A673 (cell line): ENCODE measurements at regions not wholly inside any gene's neighbourhood (a gene's known extent, or its start where the extent isn't known, plus 50 kb on each side); places are given as distances from the start of the nearest gene placed in this dataset.

Source experiments
- BruUV-seq: library from RNA; stranded (reverse); fragments of 400-500 nt; replicated peaks from 2 replicates; lab custom pipeline; 2021; lab: Mats Ljungman, UMichigan
- CTCF ChIA-PET: fragments of 300-600 bp; sonication (Branson Sonifier 250); formaldehyde crosslinking; loops from one replicate; lab custom pipeline; 2022; ENCODE audit warnings: antibody characterized with exemption; lab: Charles Lee
- POLR2A ChIA-PET: fragments of 300-600 bp; sonication (Branson Sonifier 250); formaldehyde crosslinking; loops from one replicate; lab custom pipeline; 2022; ENCODE audit warnings: antibody characterized with exemption; ENCODE audit not compliant: low non-redundant PET; lab: Charles Lee
- DNase-seq: peaks from one replicate; pipeline ENCODE4 v3.0.0-alpha.2; 2015; ENCODE audit warnings: low spot score
- H3K27ac ChIP-seq: fragments of 200-600 bp; sonication (generic); 2 replicates; pipeline ENCODE4 v1.5.1; 2016; ENCODE audit warnings: mixed run types, low read depth, mild to moderate bottlenecking, mixed read lengths, antibody characterized with exemption, low read length; ENCODE audit not compliant: poor library complexity, severe bottlenecking
- H3K27me3 ChIP-seq: fragments of 200-600 bp; sonication (generic); replicated peaks from 2 replicates; pipeline ENCODE4 v1.6.1; 2017; ENCODE audit warnings: mixed run types, low read depth, mild to moderate bottlenecking, mixed read lengths, antibody characterized with exemption, low read length; ENCODE audit not compliant: insufficient read depth, poor library complexity
- H3K36me3 ChIP-seq: fragments of 200-600 bp; sonication (generic); 2 replicates; pipeline ENCODE4 v1.6.1; 2016; ENCODE audit warnings: mixed run types, mild to moderate bottlenecking, mixed read lengths, antibody characterized with exemption, low read length; ENCODE audit not compliant: insufficient read depth, poor library complexity, severe bottlenecking
- H3K4me1 ChIP-seq: fragments of 200-600 bp; sonication (generic); 2 replicates; pipeline ENCODE4 v1.6.1; 2017; ENCODE audit warnings: mixed run types, mild to moderate bottlenecking, mixed read lengths, antibody characterized with exemption, low read length; ENCODE audit not compliant: insufficient read depth, poor library complexity, severe bottlenecking
- H3K4me3 ChIP-seq: fragments of 200-600 bp; sonication (generic); 2 replicates; pipeline ENCODE4 v1.5.1; 2016; ENCODE audit warnings: low read depth, mixed run types, mild to moderate bottlenecking, mixed read lengths, low read length; ENCODE audit not compliant: poor library complexity, severe bottlenecking
- H3K9me3 ChIP-seq: fragments of 200-600 bp; sonication (generic); 2 replicates; pipeline ENCODE4 v1.6.1; 2016; ENCODE audit warnings: mixed run types, low read depth, mild to moderate bottlenecking, mixed read lengths, antibody characterized with exemption, low read length; ENCODE audit not compliant: poor library complexity, severe bottlenecking
- EZH2 ChIP-seq: fragments of 200-600 bp; sonication (generic); IDR thresholded peaks from 2 replicates; pipeline ENCODE4 v1.6.1; 2017; ENCODE audit warnings: borderline replicate concordance, low read depth, mild to moderate bottlenecking, mixed read lengths, antibody characterized with exemption, low read length; ENCODE audit not compliant: poor library complexity, severe bottlenecking
- intact Hi-C: fragments of 100-400 bp; cut with micrococcal nuclease; formaldehyde crosslinking; loops from one replicate; pipeline ENCODE4 v1.10.0; 2022; ENCODE audit not compliant: unreplicated experiment
- TF ChIP-seq, protein P1 (sequence below): fragments of 300-800, 200-600 bp; sonication (generic); conservative IDR thresholded peaks from 2 replicates; pipeline ENCODE4 v1.5.1; 2017; ENCODE audit warnings: low read depth, mild to moderate bottlenecking, antibody characterized with exemption, low read length, moderate library complexity, mixed read lengths

DNA sequence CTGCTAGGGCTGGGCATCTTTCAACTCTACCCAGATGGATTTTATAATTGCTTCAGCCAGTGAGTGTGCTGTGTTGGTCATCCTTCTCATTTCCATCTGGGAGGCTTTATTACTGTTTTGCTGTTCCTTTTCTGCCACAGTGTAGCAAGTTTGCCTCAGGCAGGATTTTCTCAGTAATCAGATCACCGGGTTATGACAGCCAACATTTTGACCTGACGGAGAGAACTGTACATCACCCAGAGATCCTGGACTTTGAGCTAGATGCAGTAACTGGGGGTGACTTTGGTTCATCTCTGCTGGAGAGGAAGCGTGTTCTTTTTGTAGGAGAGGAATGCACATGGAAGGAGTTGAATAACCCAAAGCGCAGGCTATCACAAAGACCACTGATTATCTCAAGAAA is 111.8 kb upstream of the AGR3 start:
- Histone ChIP-seq H3K4me3 (no peak overlapping the region), H3K4me1 (peaks cover 14% of the 10 kb centered on the region), H3K27me3 (no peaks in the 10 kb centered on the region), H3K9me3 (peaks cover 10% of the 10 kb centered on the region), H3K36me3 (no peaks in the 10 kb centered on the region), H3K27ac (no peak overlapping the region)
- POLR2A ChIA-PET = no interaction called here
- no peak for DNase-seq
- intact Hi-C loops = no loop called here
- TF ChIP-seq EZH2 = no peak
- TF ChIP-seq, protein P1, sequence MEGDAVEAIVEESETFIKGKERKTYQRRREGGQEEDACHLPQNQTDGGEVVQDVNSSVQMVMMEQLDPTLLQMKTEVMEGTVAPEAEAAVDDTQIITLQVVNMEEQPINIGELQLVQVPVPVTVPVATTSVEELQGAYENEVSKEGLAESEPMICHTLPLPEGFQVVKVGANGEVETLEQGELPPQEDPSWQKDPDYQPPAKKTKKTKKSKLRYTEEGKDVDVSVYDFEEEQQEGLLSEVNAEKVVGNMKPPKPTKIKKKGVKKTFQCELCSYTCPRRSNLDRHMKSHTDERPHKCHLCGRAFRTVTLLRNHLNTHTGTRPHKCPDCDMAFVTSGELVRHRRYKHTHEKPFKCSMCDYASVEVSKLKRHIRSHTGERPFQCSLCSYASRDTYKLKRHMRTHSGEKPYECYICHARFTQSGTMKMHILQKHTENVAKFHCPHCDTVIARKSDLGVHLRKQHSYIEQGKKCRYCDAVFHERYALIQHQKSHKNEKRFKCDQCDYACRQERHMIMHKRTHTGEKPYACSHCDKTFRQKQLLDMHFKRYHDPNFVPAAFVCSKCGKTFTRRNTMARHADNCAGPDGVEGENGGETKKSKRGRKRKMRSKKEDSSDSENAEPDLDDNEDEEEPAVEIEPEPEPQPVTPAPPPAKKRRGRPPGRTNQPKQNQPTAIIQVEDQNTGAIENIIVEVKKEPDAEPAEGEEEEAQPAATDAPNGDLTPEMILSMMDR = no peak
- CTCF ChIA-PET = no interaction called here
- BruUV-seq = no TSS peak

DNA sequence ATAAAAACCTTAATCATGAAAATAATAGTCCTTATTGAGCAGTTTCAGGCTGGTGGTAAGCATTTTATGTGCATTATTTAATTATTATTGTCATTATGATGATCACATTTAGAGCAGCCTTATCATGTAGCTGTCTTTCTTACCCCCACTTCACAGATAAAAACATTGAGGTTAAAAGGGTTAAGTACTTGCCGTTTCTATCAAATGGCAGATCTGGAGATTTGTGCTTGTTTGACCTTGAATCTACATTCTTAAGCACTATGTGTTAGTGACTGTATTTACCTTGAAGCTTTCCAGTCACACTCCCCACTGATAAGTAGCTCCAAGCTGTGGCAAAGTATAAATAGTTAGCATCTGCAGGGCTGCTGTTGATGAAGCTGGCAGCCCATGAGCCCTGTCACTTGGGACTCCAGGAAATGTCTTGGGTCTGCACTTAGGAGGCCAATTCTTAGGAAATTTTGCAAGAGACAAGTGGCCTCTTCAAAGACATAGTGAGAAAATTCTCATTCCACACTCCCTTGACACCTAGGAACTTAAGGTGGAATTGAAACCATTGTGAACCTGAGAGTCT is 116.8 kb upstream of the AGR3 start:
- no peak overlapping the region for H3K27ac ChIP-seq
- no peaks in the 10 kb centered on the region for H3K4me1 ChIP-seq
- no peak overlapping the region for H3K4me3 ChIP-seq
- H3K27me3 ChIP-seq = no peaks in the 10 kb centered on the region
- H3K36me3 ChIP-seq = no peaks in the 10 kb centered on the region
- CTCF ChIA-PET = no interaction called here
- BruUV-seq = no TSS peak
- POLR2A ChIA-PET = no interaction called here
- no peak for TF ChIP-seq EZH2
- TF ChIP-seq, protein P1 = no peak
- DNase-seq = no peak
- H3K9me3 ChIP-seq = peaks cover 10% of the 10 kb centered on the region
- intact Hi-C loops = no loop called here

DNA sequence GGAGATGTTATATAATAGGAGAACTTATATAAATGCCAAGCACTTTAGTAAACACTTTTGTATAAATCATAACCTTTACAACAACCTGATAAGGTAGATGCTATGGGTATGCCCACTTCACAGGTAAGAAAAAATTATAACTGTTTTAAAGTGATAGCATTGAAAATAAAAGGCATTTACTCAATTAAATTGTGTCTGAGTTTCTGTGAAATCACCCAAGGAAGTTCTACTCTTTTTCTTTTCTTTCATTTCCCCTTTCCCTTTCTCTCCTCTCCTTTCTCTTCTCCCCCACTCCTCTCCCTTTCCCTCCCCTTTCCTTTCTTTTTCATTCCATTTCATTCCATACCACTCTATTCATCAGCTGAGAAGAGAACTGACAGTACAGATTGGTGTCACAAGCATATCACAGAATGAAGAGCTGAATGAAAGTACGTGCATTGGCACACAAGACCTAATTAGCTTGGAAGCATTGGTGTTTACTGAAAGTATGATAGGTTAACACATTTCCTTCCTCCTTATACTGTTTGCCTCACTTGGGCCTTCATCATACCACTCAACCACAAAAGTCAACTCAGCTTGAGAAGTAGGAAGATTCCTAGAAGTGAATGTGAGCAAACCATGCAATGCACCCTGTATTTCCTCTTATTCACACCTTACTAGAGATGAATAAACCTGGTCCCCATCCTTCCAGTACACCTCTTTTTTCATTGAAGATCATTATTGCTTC is 117.9 kb upstream of the AGR3 start:
- H3K4me3 ChIP-seq = no peak overlapping the region
- peaks cover 10% of the 10 kb centered on the region for H3K9me3 ChIP-seq
- CTCF ChIA-PET = no interaction called here
- no peak for DNase-seq
- no peak overlapping the region for H3K27ac ChIP-seq
- BruUV-seq = no TSS peak
- H3K27me3 ChIP-seq = no peaks in the 10 kb centered on the region
- H3K4me1 ChIP-seq = no peaks in the 10 kb centered on the region
- POLR2A ChIA-PET = no interaction called here
- intact Hi-C loops = no loop called here
- TF ChIP-seq, protein P1 = no peak
- TF ChIP-seq EZH2 = no peak
- H3K36me3 ChIP-seq = no peaks in the 10 kb centered on the region
